ENCODE measurements at regions not wholly inside any gene's neighbourhood (a gene's known extent, or its start where the extent isn't known, plus 50 kb on each side); places are given as distances from the start of the nearest gene placed in this dataset.

GRCh38 chr11:109765709-109766311 lies 327.4 kb upstream of the ZC3H12C start:
- in situ Hi-C loops (cut with HindIII; ENCODE audit: low pct_unique_long_range_greater_than_20kb, low sequenced_read_pairs), result no loop called here
- no peak for DNase-seq (ENCODE audit: low read depth, low spot score)

- DNase-seq (ENCODE audit: low read depth, low spot score), result no peak
- in situ Hi-C loops (cut with HindIII; ENCODE audit: low pct_unique_long_range_greater_than_20kb, low sequenced_read_pairs), result no loop called here
Measured at GRCh38 chr11:109769858-109770257, 323.3 kb upstream of the ZC3H12C start.

DNA sequence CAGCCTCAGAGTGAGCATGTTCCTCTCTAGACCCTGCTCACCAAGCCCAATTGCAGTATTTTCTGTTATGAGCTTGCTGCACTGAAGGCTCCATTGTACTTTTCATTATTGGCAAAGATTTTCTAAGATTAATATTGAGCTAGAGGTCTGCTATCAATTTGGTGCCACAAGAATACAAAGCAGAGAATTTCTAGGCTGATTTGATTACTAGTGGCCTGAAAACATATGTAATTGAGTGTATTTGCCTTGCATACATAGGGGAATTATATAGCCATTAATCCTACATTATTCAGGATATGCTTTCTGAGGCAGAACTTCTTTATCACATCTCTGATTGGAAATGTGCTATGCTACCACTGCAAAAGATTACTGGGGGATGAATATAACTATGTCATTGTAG lies 322.9 kb upstream of the ZC3H12C start:
- no peak for DNase-seq (ENCODE audit: low read depth, low spot score)
- in situ Hi-C loops (cut with HindIII; ENCODE audit: low pct_unique_long_range_greater_than_20kb, low sequenced_read_pairs), result no loop called here

DNA sequence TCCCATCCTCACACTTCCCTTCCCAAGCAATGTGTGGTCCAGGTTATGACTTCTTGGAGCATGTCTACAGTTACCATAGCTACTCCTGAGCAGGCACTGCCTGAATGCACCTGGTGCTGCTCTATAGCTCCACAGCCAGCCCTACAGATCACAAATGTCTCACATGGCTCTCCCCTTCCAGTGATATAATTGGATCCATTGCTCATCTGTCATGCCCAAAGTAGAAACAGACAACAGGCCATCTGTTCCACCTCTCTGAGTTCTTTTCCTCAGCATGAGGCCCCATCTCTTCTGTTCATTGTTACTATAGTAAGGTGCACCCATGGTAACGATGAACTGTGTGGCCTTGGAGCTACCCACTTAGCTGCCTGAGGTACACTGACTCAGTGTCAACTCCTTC lies 320.3 kb upstream of the ZC3H12C start:
- no peak for DNase-seq (ENCODE audit: low read depth, low spot score)
- in situ Hi-C loops (cut with HindIII; ENCODE audit: low pct_unique_long_range_greater_than_20kb, low sequenced_read_pairs), result no loop called here

DNA sequence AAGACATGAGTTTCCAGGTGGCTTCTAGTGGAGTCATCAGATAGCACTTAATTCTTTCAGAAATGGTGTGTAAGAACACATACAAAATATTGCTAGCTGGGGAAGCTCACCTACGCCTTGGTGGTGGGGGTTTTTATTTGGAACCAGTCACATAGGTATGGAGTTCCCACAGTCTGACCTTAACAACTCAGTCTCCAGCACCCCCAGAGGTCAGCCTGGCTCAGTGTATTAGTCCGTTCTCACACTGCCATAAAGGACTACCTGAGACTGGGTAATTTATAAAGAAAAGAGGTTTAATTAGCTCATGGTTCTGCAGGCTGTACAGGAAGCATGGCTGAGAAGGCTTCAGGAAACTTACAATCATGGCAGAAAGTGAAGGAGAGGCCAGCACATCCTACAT lies 317.5 kb upstream of the ZC3H12C start:
- in situ Hi-C loops (cut with HindIII; ENCODE audit: low pct_unique_long_range_greater_than_20kb, low sequenced_read_pairs), result no loop called here
- no peak for DNase-seq (ENCODE audit: low read depth, low spot score)

DNA sequence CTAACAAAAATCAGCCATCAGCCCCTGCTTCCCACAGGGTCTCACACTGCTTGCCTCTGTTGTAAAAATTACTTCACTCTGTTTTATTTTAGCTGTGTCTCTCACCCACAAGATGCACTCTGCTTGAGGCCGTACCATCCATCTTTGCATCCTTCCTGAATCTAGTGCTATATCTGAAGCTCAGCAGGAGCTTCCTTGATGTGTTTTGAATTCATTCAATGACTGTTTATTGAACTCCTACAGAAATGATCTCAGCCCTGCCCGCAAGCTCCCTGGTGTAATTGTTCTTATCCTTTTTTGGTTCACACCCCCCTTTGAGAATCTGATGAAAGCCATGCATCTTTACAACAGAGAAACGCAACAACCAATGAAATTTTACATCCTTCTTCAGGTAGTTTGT lies 310.2 kb upstream of the ZC3H12C start:
- in situ Hi-C loops (cut with HindIII; ENCODE audit: low pct_unique_long_range_greater_than_20kb, low sequenced_read_pairs), result no loop called here
- no peak for DNase-seq (ENCODE audit: low read depth, low spot score)

GRCh38 chr11:109783840-109784239 lies 309.4 kb upstream of the ZC3H12C start:
- in situ Hi-C loops (cut with HindIII; ENCODE audit: low pct_unique_long_range_greater_than_20kb, low sequenced_read_pairs), result no loop called here
- no peak for DNase-seq (ENCODE audit: low read depth, low spot score)

DNA sequence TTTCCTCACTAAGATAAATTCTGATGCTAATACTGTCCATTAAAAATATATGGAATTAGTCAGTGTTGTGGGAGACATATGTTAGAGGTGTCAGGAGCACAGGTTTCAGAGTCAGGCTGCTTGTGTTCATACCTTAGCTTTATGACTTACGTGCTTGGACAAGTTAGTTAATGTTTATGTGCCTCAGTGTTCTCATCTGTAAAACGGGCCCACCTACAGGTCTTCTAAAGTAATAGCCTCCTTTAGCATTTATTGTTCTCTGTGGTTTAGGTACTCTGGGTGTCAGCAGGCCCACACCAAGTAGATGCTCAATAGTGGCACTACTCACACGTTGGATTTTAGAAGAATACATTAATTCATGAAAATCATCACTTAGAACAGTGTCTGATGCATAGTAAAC lies 308.7 kb upstream of the ZC3H12C start:
- in situ Hi-C loops (cut with HindIII; ENCODE audit: low pct_unique_long_range_greater_than_20kb, low sequenced_read_pairs), result no loop called here
- DNase-seq (ENCODE audit: low read depth, low spot score), result no peak

DNA sequence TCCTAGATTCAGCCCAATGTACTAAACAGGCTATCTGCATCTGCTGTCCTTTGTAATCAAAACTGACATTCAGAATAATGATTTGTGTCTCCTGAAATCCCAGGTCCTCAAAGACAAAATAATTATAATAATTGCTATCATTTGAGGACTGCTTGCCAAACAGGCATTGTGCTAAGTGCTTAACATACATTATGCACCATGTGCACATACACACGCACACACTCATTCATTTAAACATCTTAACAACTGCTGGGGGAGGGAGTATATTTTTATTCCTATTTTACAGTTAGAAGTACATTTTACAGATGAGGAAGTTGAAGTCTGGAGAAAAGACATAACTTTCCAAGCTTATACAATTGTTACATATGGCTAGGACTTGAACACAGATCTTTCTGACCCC lies 308.0 kb upstream of the ZC3H12C start:
- no peak for DNase-seq (ENCODE audit: low read depth, low spot score)
- in situ Hi-C loops (cut with HindIII; ENCODE audit: low pct_unique_long_range_greater_than_20kb, low sequenced_read_pairs), result no loop called here

- in situ Hi-C loops (cut with HindIII; ENCODE audit: low pct_unique_long_range_greater_than_20kb, low sequenced_read_pairs), result no loop called here
- no peak for DNase-seq (ENCODE audit: low read depth, low spot score)
Measured at GRCh38 chr11:109785714-109786113, 307.5 kb upstream of the ZC3H12C start.

GRCh38 chr11:109788948-109789490 lies 304.2 kb upstream of the ZC3H12C start:
- no peak for DNase-seq (ENCODE audit: low read depth, low spot score)
- in situ Hi-C loops (cut with HindIII; ENCODE audit: low pct_unique_long_range_greater_than_20kb, low sequenced_read_pairs), result no loop called here

GRCh38 chr11:109789901-109790300 lies 303.3 kb upstream of the ZC3H12C start:
- in situ Hi-C loops (cut with HindIII; ENCODE audit: low pct_unique_long_range_greater_than_20kb, low sequenced_read_pairs), result no loop called here
- no peak for DNase-seq (ENCODE audit: low read depth, low spot score)

- DNase-seq (ENCODE audit: low read depth, low spot score), result no peak
- in situ Hi-C loops (cut with HindIII; ENCODE audit: low pct_unique_long_range_greater_than_20kb, low sequenced_read_pairs), result no loop called here
Measured at GRCh38 chr11:109791337-109791736, 301.9 kb upstream of the ZC3H12C start.

DNA sequence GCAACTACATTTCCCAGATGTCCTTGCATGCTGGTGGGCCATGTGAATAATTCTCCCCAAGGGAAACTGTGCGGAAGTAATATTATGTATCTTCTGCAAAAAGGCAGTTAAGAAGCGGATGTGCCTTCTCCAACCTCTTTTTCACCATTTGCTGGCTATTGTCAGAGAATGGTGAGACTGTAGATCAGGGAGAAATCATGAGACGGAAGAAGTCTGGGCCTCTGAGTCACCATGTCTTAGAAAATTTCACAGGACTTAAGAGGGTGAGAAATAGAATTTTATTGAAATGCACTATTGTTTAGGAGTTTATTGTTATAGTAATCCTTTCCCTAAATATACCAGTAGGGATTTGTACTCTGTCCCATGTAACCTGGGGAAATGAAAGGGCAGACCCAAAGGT lies 298.7 kb upstream of the ZC3H12C start:
- in situ Hi-C loops (cut with HindIII; ENCODE audit: low pct_unique_long_range_greater_than_20kb, low sequenced_read_pairs), result no loop called here
- no peak for DNase-seq (ENCODE audit: low read depth, low spot score)

GRCh38 chr11:109795234-109795633 lies 298.0 kb upstream of the ZC3H12C start:
- in situ Hi-C loops (cut with HindIII; ENCODE audit: low pct_unique_long_range_greater_than_20kb, low sequenced_read_pairs), result no loop called here
- peak; percentile 7 for DNase-seq (ENCODE audit: low read depth, low spot score)

- in situ Hi-C loops (cut with HindIII; ENCODE audit: low pct_unique_long_range_greater_than_20kb, low sequenced_read_pairs), result no loop called here
- no peak for DNase-seq (ENCODE audit: low read depth, low spot score)
Measured at GRCh38 chr11:109796253-109796652, 296.9 kb upstream of the ZC3H12C start.

DNA sequence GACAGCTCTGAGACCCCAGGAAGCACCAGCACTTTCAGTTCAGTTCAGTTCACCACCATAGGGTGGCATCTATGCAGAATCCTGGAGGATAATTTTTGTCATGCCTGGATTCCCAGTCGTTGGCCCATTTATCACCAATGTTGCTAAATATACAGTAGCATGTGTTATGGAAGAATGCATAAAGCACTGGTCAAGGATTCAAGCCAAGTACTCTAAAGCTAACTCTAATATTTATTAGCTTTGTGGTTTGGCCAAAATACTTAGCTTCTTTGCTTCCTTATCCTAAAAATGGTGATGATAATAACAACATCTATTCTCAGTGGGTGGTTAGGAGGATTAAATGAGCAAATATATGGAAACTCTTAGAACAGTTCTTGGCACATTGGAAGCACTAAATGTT lies 294.7 kb upstream of the ZC3H12C start:
- no peak for DNase-seq (ENCODE audit: low read depth, low spot score)
- in situ Hi-C loops (cut with HindIII; ENCODE audit: low pct_unique_long_range_greater_than_20kb, low sequenced_read_pairs), result no loop called here

GRCh38 chr11:109799604-109800003 lies 293.6 kb upstream of the ZC3H12C start:
- in situ Hi-C loops (cut with HindIII; ENCODE audit: low pct_unique_long_range_greater_than_20kb, low sequenced_read_pairs), result no loop called here
- DNase-seq (ENCODE audit: low read depth, low spot score), result no peak

DNA sequence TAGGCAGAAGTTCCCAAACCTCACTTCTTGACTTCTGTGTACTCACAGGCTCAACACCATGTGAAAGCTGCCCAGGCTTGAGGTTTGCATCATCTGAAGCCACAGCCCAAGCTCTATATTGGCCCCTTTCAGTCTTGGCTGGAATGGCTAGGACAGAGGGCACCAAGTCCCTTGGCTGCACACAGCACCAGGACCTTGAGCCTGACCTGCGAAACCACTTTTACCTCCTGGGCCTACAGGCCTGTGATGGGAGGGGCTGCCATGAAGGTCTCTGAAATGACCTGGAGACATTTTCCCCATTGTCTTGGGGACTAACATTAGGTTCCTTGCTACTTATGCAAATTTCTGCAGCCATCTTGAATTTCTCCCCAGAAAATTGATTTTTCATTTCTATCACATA lies 288.3 kb upstream of the ZC3H12C start:
- in situ Hi-C loops (cut with HindIII; ENCODE audit: low pct_unique_long_range_greater_than_20kb, low sequenced_read_pairs), result no loop called here
- DNase-seq (ENCODE audit: low read depth, low spot score), result no peak

GRCh38 chr11:109806205-109806604 lies 287.0 kb upstream of the ZC3H12C start:
- no peak for DNase-seq (ENCODE audit: low read depth, low spot score)
- in situ Hi-C loops (cut with HindIII; ENCODE audit: low pct_unique_long_range_greater_than_20kb, low sequenced_read_pairs), result no loop called here

Measured in SK-MEL-5 (cell line).